Activated CD8-positive, alpha-beta memory T cell treated with anti-CD3 and anti-CD28 coated beads, Interleukin-2, amount 50 U/mL, for 48 hours (primary cell): ENCODE measurements at regions not wholly inside any gene's neighbourhood (a gene's known extent, or its start where the extent isn't known, plus 50 kb on each side); places are given as distances from the start of the nearest gene placed in this dataset.
A peak's percentile ranks its signal among the peaks of the same experiment; 100 is the strongest.

Source experiments
- DNase-seq: peaks from one replicate; pipeline ENCODE4 v3.0.0-alpha.2; 2020

- DNase-seq: peak; percentile 13
These were observed 50.8 kb downstream of the PPIAL4E start for GRCh38 chr1:144322598-144322997.
